NT2/D1 (cell line): ENCODE measurements at regions not wholly inside any gene's neighbourhood (a gene's known extent, or its start where the extent isn't known, plus 50 kb on each side); places are given as distances from the start of the nearest gene placed in this dataset.

ENCODE experiments used
- SUZ12 ChIP-seq: IDR thresholded peaks from 2 replicates; pipeline ENCODE4 v1.6.1; 2011; ENCODE audit not compliant: insufficient read length, insufficient read depth; ENCODE audit errors: extremely low read depth
- ZNF274 ChIP-seq: IDR thresholded peaks from 2 replicates; pipeline ENCODE4 v1.6.1; 2011; ENCODE audit warnings: mild to moderate bottlenecking, low read depth, low read length

DNA sequence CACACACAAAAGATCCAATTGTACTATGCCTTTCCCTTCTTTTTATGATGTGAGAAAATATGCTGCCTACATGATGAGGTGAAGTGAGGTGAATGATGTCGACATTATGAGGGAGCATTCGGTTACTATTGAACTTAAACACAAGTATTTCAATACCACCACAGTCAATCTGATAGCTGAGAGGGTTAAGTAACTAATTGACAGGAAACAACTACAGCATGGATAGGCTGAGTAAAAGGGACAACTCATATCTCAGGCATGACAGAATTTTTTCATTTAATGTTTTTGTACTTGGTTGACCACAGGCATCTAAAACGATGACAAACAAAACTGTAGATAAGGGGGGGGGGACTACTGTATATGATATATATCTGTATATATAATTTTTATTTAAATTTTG lies 488.9 kb downstream of the SH2D4B start:
- no peak for TF ChIP-seq ZNF274
- no peak for TF ChIP-seq SUZ12
